ENCODE measurements at regions not wholly inside any gene's neighbourhood (a gene's known extent, or its start where the extent isn't known, plus 50 kb on each side); places are given as distances from the start of the nearest gene placed in this dataset.
A peak's percentile ranks its signal among the peaks of the same experiment; 100 is the strongest.

DNA sequence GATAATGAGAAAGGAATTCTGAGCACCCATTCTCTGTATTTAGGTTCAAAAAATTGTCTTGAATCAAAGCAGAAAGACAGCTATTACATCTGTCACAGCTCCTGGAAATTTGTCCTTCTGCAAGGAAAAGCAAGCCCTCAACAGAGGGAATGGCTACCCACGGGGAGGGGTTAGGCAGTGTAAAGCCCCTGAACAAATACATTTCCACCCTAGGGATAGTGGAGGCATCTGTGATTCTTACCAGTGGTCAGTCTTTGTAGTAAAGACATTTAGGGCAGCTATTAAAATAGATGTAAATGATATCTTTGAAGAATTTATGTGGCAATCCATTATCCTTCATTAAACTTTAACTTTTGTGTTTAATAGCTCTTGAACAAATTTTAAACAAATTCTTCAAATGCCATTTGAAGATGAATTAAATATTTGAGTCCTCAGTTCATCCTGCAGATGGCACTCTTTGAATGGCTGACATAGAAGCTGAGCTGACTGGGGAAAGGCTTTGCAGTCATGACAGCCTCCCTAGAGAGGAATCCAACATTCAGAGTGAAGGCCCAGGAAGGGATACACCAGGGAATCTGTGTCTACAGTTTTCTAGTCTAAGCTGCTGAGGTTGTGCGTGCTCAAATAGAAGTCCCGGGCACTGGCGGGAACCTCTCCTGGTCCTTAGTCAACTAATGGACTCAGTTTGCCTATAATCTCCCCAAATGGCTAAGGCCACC lies 359.7 kb upstream of the ROPN1 start:
- Histone ChIP-seq H3K4me3 (replicated peaks in 1 of 3; ENCODE audit: insufficient read depth in 1 of 3, low read depth in 1 of 3, low read length in 3 of 3) (no peak overlapping the region), H3K4me2 (ENCODE audit: insufficient read depth, low read length) (no peak overlapping the region), H2AFZ (ENCODE audit: low read depth, low read length) (no peak overlapping the region), H3K79me2 (ENCODE audit: control insufficient read depth, insufficient read depth, low read length) (no peaks in the 10 kb centered on the region), H3K9me3 (replicated peaks; ENCODE audit: control insufficient read depth, insufficient read depth, low read length) (no peaks in the 10 kb centered on the region), H3K9me1 (replicated peaks; ENCODE audit: control insufficient read depth, extremely low read depth, insufficient read depth, low read length) (no peaks in the 10 kb centered on the region), H3K27me3 (ENCODE audit: control insufficient read depth in 2 of 2, insufficient read depth in 2 of 2, low read length in 2 of 2) (peaks cover 0 to 2% of the 10 kb centered on the region in 2 experiments), H3K4me1 (ENCODE audit: control insufficient read depth, extremely low read depth, insufficient read depth, low read length) (no peaks in the 10 kb centered on the region), H3K36me3 (ENCODE audit: control insufficient read depth in 2 of 2, extremely low read depth in 1 of 2, insufficient read depth in 2 of 2, low read length in 2 of 2) (no peaks in the 10 kb centered on the region), H3K27ac (ENCODE audit: insufficient read depth, low read depth, low read length) (no peak overlapping the region), H4K20me1 (replicated peaks; ENCODE audit: control insufficient read depth, extremely low read depth, insufficient read depth, low read length) (no peaks in the 10 kb centered on the region), H3K9ac (replicated peaks; ENCODE audit: extremely low read depth, insufficient read depth, low read length) (no peak overlapping the region)
- no TSS peak for BruUV-seq (replicated peaks)
- dilution Hi-C loops (cut with MboI; ENCODE audit: extremely low pct_ligation_motif_present, low sequenced_read_pairs) = no loop called here
- intact Hi-C loops (cut with micrococcal nuclease) = loop anchor here (1.0 to 2.0 kb wide), 4 partner anchors 117 to 335 kb away; no protein-coding TSS in a partner anchor
- peak; percentile 88 for FAIRE-seq
- DNase-seq (ENCODE audit: low read depth, low spot score) = peak; percentile 61
- CTCF ChIA-PET = interaction anchor here (0.7 to 9.7 kb wide), 45 partner anchors 9 to 337 kb away, joined by 3 to 256 read pairs (median 4); partner anchors contain the start of gene KALRN
- no peak for TF ChIP-seq POLR2AphosphoS5 (IDR thresholded peaks at IDR 0.05; ENCODE audit: insufficient read depth, low read depth, low read length)
- TF ChIP-seq, protein P1, sequence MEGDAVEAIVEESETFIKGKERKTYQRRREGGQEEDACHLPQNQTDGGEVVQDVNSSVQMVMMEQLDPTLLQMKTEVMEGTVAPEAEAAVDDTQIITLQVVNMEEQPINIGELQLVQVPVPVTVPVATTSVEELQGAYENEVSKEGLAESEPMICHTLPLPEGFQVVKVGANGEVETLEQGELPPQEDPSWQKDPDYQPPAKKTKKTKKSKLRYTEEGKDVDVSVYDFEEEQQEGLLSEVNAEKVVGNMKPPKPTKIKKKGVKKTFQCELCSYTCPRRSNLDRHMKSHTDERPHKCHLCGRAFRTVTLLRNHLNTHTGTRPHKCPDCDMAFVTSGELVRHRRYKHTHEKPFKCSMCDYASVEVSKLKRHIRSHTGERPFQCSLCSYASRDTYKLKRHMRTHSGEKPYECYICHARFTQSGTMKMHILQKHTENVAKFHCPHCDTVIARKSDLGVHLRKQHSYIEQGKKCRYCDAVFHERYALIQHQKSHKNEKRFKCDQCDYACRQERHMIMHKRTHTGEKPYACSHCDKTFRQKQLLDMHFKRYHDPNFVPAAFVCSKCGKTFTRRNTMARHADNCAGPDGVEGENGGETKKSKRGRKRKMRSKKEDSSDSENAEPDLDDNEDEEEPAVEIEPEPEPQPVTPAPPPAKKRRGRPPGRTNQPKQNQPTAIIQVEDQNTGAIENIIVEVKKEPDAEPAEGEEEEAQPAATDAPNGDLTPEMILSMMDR (IDR thresholded peaks at IDR 0.05; ENCODE audit: extremely low read depth in 1 of 2, insufficient read depth in 1 of 2, low read depth in 1 of 2, low read length in 2 of 2) = peak; percentile 38 to 54
- TF ChIP-seq MYC (IDR thresholded peaks at IDR 0.05; ENCODE audit: low read depth, low read length) = no peak
- no peak for TF ChIP-seq EZH2 (IDR thresholded peaks at IDR 0.05; ENCODE audit: borderline replicate concordance, low read depth, low read length, severe bottlenecking)
- no peak for TF ChIP-seq FOS (IDR thresholded peaks at IDR 0.05; ENCODE audit: borderline replicate concordance, insufficient read depth, low read length)
- POLR2A ChIA-PET = no interaction called here
